GM18907 (cell line): ENCODE measurements at regions not wholly inside any gene's neighbourhood (a gene's known extent, or its start where the extent isn't known, plus 50 kb on each side); places are given as distances from the start of the nearest gene placed in this dataset.
A peak's percentile ranks its signal among the peaks of the same experiment; 100 is the strongest.

ENCODE experiments used
- ATAC-seq: cut with Tn5 transposase; IDR thresholded peaks from one replicate; pipeline ENCODE4 v1.9.1; 2021; ENCODE audit warnings: mild to moderate bottlenecking, moderate library complexity; ENCODE audit not compliant: unreplicated experiment

GRCh38 chr5:143511736-143512135, 108.2 kb upstream of the NR3C1 start:
- no peak for ATAC-seq

GRCh38 chr5:143509758-143510221, 106.3 kb upstream of the NR3C1 start:
- peak; percentile 88 for ATAC-seq

- no peak for ATAC-seq
Observed at GRCh38 chr5:143506836-143507552, 103.5 kb upstream of the NR3C1 start.

GRCh38 chr5:143505934-143506333, 102.4 kb upstream of the NR3C1 start:
- no peak for ATAC-seq

GRCh38 chr5:143505354-143505753, 101.9 kb upstream of the NR3C1 start:
- no peak for ATAC-seq

GRCh38 chr5:143501310-143502044, 98.0 kb upstream of the NR3C1 start:
- ATAC-seq: no peak

GRCh38 chr5:143499480-143500114, 96.1 kb upstream of the NR3C1 start:
- no peak for ATAC-seq

GRCh38 chr5:143498821-143499220, 95.3 kb upstream of the NR3C1 start:
- ATAC-seq: no peak

- no peak for ATAC-seq
Observed at GRCh38 chr5:143497749-143498148, 94.3 kb upstream of the NR3C1 start.

- no peak for ATAC-seq
Observed at GRCh38 chr5:143496943-143497342, 93.5 kb upstream of the NR3C1 start.

GRCh38 chr5:143495821-143496275, 92.4 kb upstream of the NR3C1 start:
- no peak for ATAC-seq

GRCh38 chr5:143495110-143495509, 91.6 kb upstream of the NR3C1 start:
- ATAC-seq: no peak

- no peak for ATAC-seq
Observed at GRCh38 chr5:143494595-143494994, 91.1 kb upstream of the NR3C1 start.

- no peak for ATAC-seq
Observed at GRCh38 chr5:143494162-143494561, 90.7 kb upstream of the NR3C1 start.

- no peak for ATAC-seq
Observed at GRCh38 chr5:143492783-143493182, 89.3 kb upstream of the NR3C1 start.

GRCh38 chr5:143491646-143492045, 88.2 kb upstream of the NR3C1 start:
- ATAC-seq: no peak

GRCh38 chr5:143488381-143488780, 84.9 kb upstream of the NR3C1 start:
- no peak for ATAC-seq

GRCh38 chr5:143484601-143485000, 81.1 kb upstream of the NR3C1 start:
- no peak for ATAC-seq

GRCh38 chr5:143481697-143482531, 78.4 kb upstream of the NR3C1 start:
- ATAC-seq: no peak

GRCh38 chr5:143480001-143480400, 76.5 kb upstream of the NR3C1 start:
- no peak for ATAC-seq

- ATAC-seq: no peak
Observed at GRCh38 chr5:143479394-143479793, 75.9 kb upstream of the NR3C1 start.
